Uterus (tissue), 2 donors: ENCODE measurements at regions not wholly inside any gene's neighbourhood (a gene's known extent, or its start where the extent isn't known, plus 50 kb on each side); places are given as distances from the start of the nearest gene placed in this dataset.

Experiments
- POLR2A ChIP-seq, 2 donors: fragments of 450-650 bp; IDR thresholded peaks; one replicate each; pipeline ENCODE4 v1.6.1; 2016; ENCODE audit warnings: antibody characterized with exemption in 2 of 2, mild to moderate bottlenecking in 1 of 2, moderate library complexity in 1 of 2
- TF ChIP-seq, protein P1 (sequence below), 4 experiments: fragments of 200-600 bp in 2 of 4; fragments of 450-650 bp in 2 of 4; sonication (generic) in 2 of 4; IDR thresholded peaks; one replicate each; pipeline ENCODE4 v1.5.1; 2016 to 2019; ENCODE audit warnings: antibody characterized with exemption in 4 of 4, mild to moderate bottlenecking in 2 of 4, moderate library complexity in 1 of 4

DNA sequence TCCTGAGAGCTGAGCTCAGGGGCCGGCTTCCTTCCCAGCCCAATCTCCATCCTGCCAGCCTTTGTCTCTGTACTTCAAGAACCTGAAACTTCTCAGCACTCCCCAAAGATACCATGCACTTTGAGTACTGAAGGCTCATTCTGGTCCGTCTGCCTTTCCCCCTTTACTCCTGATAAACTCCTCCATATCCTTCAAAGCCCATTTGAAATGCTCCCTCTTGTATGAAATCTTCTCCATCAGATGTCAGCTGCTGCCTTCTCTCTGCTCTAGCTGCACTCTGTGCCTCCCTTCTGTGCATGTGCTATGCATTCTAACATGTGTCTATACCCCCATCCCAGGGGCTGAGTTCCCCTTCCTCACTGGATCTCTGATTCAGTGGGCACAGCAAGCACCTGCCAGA lies 52.1 kb downstream of the PITPNM2 start:
- TF ChIP-seq, protein P1, sequence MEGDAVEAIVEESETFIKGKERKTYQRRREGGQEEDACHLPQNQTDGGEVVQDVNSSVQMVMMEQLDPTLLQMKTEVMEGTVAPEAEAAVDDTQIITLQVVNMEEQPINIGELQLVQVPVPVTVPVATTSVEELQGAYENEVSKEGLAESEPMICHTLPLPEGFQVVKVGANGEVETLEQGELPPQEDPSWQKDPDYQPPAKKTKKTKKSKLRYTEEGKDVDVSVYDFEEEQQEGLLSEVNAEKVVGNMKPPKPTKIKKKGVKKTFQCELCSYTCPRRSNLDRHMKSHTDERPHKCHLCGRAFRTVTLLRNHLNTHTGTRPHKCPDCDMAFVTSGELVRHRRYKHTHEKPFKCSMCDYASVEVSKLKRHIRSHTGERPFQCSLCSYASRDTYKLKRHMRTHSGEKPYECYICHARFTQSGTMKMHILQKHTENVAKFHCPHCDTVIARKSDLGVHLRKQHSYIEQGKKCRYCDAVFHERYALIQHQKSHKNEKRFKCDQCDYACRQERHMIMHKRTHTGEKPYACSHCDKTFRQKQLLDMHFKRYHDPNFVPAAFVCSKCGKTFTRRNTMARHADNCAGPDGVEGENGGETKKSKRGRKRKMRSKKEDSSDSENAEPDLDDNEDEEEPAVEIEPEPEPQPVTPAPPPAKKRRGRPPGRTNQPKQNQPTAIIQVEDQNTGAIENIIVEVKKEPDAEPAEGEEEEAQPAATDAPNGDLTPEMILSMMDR (IDR thresholded peaks at IDR 0.05), result no peak
- no peak for TF ChIP-seq POLR2A (IDR thresholded peaks at IDR 0.05)
